Dendritic cell treated with granulocyte-macrophage colony-stimulating factor and Interleukin-4, amounts not matched to agents 40 ng/mL and 50 ng/mL, for 4 days (primary cell): ENCODE measurements at regions not wholly inside any gene's neighbourhood (a gene's known extent, or its start where the extent isn't known, plus 50 kb on each side); places are given as distances from the start of the nearest gene placed in this dataset.

Experiments used
- H3K27ac Mint-ChIP-seq: one replicate; pipeline ENCODE4 v1.8.0; 2022; ENCODE audit warnings: mild to moderate bottlenecking, mixed read lengths
- H3K27me3 Mint-ChIP-seq: one replicate; pipeline ENCODE4 v1.8.0; 2022; ENCODE audit warnings: mild to moderate bottlenecking, mixed read lengths
- H3K36me3 Mint-ChIP-seq: one replicate; pipeline ENCODE4 v1.8.0; 2022; ENCODE audit warnings: low read depth, mixed read lengths
- H3K4me1 Mint-ChIP-seq: one replicate; pipeline ENCODE4 v1.8.0; 2022; ENCODE audit warnings: low read depth, mixed read lengths
- H3K4me3 Mint-ChIP-seq: one replicate; pipeline ENCODE4 v1.8.0; 2022; ENCODE audit warnings: mild to moderate bottlenecking, moderate library complexity, mixed read lengths
- H3K9me3 Mint-ChIP-seq: one replicate; pipeline ENCODE4 v1.8.0; 2022; ENCODE audit warnings: mixed read lengths
- intact Hi-C: fragments of 100-400 bp; cut with micrococcal nuclease; formaldehyde crosslinking; loops from one replicate; pipeline ENCODE4 v1.15.0; 2022

DNA sequence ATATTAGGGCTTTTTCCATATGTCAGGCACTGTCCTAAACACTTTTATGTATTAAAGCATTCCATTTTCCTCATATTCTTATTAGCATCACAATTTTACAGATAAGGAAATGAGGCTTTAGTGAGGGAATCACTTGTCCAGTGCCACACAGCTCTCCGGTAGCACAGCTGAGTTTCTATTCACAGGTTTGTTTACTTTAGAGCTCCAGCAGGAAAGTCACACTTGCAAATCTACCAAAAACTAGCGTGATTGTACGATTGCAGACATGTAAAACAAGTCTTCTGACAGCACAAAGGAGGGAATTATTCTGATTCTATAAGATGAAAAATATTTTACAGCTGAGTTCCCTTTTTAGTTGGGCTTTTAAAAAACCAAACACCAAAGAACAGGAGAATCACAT lies 472.1 kb downstream of the TMA16 start:
- Mint-ChIP-seq H3K27ac (no peak overlapping the region), H3K9me3 (no peaks in the 10 kb centered on the region), H3K36me3 (no peaks in the 10 kb centered on the region), H3K4me3 (no peak overlapping the region), H3K4me1 (no peaks in the 10 kb centered on the region), H3K27me3 (no peaks in the 10 kb centered on the region)
- intact Hi-C loops, result no loop called here

DNA sequence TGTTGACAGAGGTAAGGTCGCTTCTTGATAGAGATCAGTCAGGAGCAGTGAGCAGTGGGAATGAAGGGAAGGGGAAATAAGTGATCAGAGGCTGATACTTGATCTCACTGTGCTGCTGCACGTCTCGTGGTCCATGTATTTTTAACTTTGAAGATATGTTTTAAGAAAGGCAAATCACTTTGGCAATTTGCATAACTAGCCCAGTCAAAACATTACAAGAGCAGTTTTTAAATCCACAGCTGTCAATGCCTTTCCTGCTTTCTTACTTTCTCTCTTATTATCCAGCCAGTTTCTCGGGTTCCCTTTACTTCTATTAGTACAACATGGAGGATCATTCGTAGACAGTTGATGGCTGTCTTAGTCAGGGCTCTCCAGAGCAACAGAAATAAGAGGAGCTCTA lies 472.8 kb downstream of the TMA16 start:
- H3K27ac Mint-ChIP-seq, result no peak overlapping the region

DNA sequence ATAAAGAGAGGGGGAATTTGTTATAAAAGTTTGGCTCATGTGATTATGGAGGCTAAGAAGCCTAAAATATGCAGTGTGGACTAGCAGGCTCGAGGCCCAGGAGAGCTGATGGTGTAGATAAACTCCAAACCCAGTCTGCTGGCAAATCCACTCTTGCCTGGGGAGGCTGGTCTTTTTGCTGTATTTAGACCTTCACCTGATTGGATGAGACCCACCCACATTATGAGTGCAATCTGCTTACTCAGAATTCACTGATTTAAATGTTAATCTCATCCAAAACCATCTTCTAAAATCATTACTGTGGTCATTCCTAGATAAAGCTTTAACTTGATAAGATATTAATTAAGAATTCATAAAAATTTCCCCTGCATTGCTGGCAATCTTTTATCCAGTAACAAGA lies 473.2 kb downstream of the TMA16 start:
- H3K27me3 Mint-ChIP-seq, result no peaks in the 10 kb centered on the region
- intact Hi-C loops, result no loop called here
- no peaks in the 10 kb centered on the region for H3K36me3 Mint-ChIP-seq
- no peak overlapping the region for H3K4me3 Mint-ChIP-seq
- no peak overlapping the region for H3K27ac Mint-ChIP-seq
- H3K4me1 Mint-ChIP-seq, result no peaks in the 10 kb centered on the region
- H3K9me3 Mint-ChIP-seq, result no peaks in the 10 kb centered on the region

More for the DNA sequence above, 472.8 kb downstream of the TMA16 start:
- Mint-ChIP-seq H3K4me1 (no peaks in the 10 kb centered on the region), H3K4me3 (no peak overlapping the region), H3K27me3 (no peaks in the 10 kb centered on the region), H3K36me3 (no peaks in the 10 kb centered on the region), H3K9me3 (no peaks in the 10 kb centered on the region)
- intact Hi-C loops, result no loop called here

DNA sequence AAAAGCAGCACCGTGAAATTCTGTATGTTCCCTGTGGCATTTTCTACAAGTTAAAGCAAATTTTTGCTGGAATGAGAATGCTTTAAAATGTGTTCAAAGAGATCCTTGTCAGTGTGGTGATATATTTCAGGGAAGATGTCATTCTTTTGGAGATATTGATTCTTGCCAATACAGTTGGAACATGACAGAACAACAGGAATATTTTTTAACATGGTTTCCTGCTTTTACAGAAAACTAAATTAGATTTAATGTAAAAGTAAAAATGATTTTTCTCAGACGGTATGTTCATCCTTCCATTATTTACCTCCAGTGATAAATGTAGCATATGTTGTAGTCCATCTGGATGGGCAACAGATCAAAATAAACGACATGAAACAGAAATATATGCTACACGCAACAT lies 474.8 kb downstream of the TMA16 start:
- Mint-ChIP-seq H3K4me3 (no peak overlapping the region), H3K4me1 (no peaks in the 10 kb centered on the region), H3K36me3 (no peaks in the 10 kb centered on the region), H3K27me3 (no peaks in the 10 kb centered on the region), H3K9me3 (no peaks in the 10 kb centered on the region), H3K27ac (no peak overlapping the region)
- intact Hi-C loops, result no loop called here

DNA sequence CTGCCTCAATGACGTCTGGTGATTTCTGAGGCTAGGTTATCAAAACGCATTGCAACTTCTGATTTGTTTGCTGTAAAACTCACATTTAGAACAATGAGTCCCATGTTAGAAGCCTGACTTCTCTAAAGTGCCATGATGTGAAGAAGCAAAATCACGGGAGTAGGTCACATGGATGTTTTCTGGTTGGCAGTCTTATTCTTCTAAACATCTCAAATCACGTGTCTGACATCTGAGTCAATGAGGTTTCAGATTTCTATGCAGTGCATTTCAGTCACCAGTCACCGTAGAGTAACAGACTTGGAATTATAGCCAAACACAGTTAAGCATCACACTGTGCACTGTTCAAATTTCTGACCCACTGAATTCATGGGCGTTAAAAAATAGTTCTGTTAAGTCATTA lies 482.1 kb downstream of the TMA16 start:
- H3K4me1 Mint-ChIP-seq, result no peaks in the 10 kb centered on the region

DNA sequence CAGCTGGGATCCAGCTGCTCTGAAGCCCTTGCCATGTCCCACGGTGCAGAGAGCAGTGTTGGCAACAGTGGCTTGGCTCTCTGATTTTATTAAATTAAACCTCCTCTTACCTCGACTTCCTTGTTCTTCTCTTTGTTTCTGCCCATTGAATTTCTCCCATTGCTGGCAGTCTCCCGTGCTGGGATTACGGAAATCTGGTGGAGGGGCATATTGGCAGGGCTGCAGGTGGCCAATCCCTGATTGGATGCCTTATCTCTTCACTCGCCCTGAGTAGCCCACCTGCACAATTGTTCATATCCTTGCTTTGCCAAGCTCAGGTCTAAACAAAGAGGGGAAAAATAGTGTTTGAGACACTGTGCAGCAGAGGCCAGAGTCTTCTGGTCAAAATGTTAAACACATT lies 493.9 kb downstream of the TMA16 start:
- Mint-ChIP-seq H3K27ac (no peak overlapping the region), H3K36me3 (no peaks in the 10 kb centered on the region), H3K4me3 (no peak overlapping the region), H3K27me3 (no peaks in the 10 kb centered on the region), H3K9me3 (no peaks in the 10 kb centered on the region), H3K4me1 (no peaks in the 10 kb centered on the region)
- intact Hi-C loops, result no loop called here

More for the DNA sequence above, 482.1 kb downstream of the TMA16 start:
- H3K36me3 Mint-ChIP-seq, result no peaks in the 10 kb centered on the region
- H3K27me3 Mint-ChIP-seq, result no peaks in the 10 kb centered on the region
- intact Hi-C loops, result no loop called here
- H3K9me3 Mint-ChIP-seq, result no peaks in the 10 kb centered on the region
- no peak overlapping the region for H3K4me3 Mint-ChIP-seq
- H3K27ac Mint-ChIP-seq, result no peak overlapping the region

DNA sequence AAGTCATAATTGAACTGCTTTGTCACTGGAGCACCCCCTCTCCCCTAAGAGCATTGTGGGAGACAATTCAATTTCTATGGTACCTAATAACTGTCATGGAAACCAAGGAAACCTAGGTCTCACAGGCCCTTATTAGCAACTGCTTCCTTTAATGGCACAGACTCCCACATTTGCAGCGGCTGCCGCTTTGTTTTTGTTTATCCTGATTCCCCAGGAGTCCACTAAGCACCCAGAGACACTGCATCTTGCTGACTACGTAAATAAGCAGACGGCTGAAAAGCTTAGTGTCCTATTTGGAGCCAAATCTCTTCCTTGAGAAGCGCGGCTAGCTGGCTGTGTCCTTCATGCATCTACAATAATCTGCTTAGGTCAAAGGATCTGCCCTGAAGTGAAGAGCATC lies 494.4 kb downstream of the TMA16 start:
- Mint-ChIP-seq H3K27me3 (no peaks in the 10 kb centered on the region), H3K4me3 (no peak overlapping the region), H3K9me3 (no peaks in the 10 kb centered on the region), H3K4me1 (no peaks in the 10 kb centered on the region), H3K36me3 (no peaks in the 10 kb centered on the region), H3K27ac (no peak overlapping the region)
- intact Hi-C loops, result no loop called here

DNA sequence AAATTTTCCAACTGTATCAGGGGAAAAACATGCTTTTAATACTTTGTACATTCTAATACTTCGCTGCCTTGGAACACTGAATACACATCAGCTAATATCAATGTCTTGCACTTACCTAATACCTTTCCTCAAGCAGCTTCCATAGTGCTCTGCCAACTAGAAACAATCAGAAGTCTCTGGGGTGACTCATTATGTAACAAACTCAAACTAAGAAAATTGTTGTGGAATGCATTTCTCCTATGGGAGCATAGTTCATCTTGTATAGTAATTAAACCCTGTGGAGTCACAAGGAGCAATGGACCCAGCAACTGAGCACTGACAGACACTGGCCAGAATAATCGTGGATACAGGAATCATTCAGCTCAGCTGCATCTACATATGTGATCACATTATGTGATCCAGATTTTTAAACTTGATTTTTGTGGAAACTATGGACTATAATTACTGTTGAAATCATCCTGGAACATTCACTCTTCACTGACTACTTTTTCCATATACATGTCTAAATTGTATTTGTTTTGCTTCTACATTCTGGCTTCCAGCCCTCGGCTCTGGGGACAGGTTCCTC lies 496.9 kb downstream of the TMA16 start:
- Mint-ChIP-seq H3K36me3 (no peaks in the 10 kb centered on the region), H3K27ac (no peak overlapping the region), H3K4me3 (no peak overlapping the region), H3K4me1 (no peaks in the 10 kb centered on the region), H3K27me3 (no peaks in the 10 kb centered on the region), H3K9me3 (no peaks in the 10 kb centered on the region)
- intact Hi-C loops, result no loop called here

DNA sequence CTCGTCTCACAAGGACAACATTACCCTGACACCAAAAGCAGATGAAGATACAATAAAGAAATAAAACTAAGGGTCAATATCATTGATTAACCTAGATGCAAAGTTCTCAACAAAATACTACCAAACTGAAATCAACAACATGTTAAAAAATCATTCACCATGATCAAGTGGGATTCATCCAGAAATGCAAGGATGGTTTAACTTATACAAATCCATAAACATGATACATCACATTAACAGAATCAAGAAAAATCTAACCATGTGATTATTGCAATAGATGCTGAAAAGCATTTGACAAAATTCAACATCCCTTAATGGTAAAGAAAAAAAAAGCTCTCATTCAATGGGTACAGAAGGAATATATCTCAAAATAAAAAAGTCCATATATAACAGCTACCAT lies 514.9 kb downstream of the TMA16 start:
- no peaks in the 10 kb centered on the region for H3K27me3 Mint-ChIP-seq
- intact Hi-C loops, result no loop called here
- no peak overlapping the region for H3K4me3 Mint-ChIP-seq
- H3K9me3 Mint-ChIP-seq, result no peaks in the 10 kb centered on the region
- no peak overlapping the region for H3K27ac Mint-ChIP-seq
- no peaks in the 10 kb centered on the region for H3K4me1 Mint-ChIP-seq
- no peaks in the 10 kb centered on the region for H3K36me3 Mint-ChIP-seq

DNA sequence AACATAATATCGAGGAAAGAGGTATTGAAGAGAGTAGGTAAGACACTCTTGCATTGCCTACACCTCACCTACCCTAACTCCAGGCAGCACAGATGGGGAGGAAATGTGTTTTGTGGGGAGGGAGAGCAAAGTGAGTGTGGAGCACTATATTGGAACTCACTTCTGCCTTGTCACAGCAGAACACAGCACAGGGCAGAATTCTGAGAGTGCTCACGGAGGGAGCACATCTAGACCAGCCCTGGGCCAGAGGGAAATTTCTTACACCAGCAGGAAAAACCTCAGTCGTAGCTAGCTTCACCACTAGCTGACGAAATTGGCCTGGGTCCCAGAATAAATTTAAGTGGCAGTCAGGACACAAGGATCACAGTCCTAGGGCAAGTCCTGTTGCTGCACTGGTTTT lies 517.3 kb downstream of the TMA16 start:
- no peak overlapping the region for H3K4me3 Mint-ChIP-seq
- intact Hi-C loops, result loop anchor here (10.0 kb wide), 1 partner anchor 1507 kb away; no protein-coding TSS in a partner anchor
- H3K9me3 Mint-ChIP-seq, result no peaks in the 10 kb centered on the region
- H3K27me3 Mint-ChIP-seq, result no peaks in the 10 kb centered on the region
- no peaks in the 10 kb centered on the region for H3K4me1 Mint-ChIP-seq
- no peaks in the 10 kb centered on the region for H3K36me3 Mint-ChIP-seq
- H3K27ac Mint-ChIP-seq, result no peak overlapping the region

DNA sequence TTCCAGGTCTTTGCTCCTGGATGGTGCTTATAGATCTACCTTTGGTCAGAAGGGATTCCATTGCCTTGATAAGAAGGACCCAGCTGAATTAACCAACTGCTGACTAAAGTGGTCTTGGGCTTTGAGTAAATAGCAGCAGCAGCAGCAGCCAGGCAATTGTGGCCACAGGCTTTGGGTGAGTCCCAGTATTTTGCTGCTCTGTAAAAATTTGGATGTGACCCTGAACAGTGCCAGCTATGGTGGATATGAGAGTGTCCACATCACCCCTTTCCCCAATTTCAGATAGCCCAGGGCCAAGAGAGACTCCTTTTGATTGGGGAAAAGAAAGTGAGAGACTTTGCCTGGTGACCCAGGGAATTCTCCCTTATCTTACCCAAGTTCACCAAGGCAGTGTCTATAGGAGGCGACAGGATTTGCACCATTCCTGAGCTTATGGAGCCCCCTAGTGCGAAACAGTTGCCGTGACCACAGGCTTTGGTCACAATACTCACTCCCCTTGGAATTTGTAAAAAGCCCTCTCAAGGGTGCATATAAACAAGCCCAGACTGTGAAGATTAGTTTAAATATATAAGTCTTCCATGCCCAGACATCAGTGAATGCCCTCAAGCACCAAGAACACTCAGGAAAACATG lies 518.0 kb downstream of the TMA16 start:
- Mint-ChIP-seq H3K4me1 (no peaks in the 10 kb centered on the region), H3K9me3 (no peaks in the 10 kb centered on the region), H3K4me3 (no peak overlapping the region), H3K27ac (no peak overlapping the region), H3K27me3 (no peaks in the 10 kb centered on the region), H3K36me3 (no peaks in the 10 kb centered on the region)
- intact Hi-C loops, result loop anchor here (10.0 kb wide), 1 partner anchor 1508 kb away; no protein-coding TSS in a partner anchor

DNA sequence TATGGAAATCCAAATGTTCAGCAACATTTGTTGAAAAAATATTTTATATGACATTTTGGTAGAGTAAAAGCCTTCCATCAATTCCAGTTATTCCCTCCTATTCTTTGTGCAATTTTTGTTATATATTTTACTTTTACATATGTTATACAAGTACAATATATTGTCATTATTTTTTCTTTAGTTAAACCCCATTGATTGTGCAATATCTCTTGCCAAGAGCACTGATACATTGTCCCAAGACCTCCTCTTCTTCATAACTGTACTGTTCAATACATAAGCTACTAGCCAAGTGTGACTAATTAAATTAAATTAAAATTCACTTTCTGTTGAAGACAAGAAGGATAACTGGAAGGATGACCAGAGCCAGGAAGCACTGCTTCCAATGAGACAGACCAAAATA lies 527.5 kb downstream of the TMA16 start:
- Mint-ChIP-seq H3K4me1 (no peaks in the 10 kb centered on the region), H3K27me3 (no peaks in the 10 kb centered on the region), H3K4me3 (no peak overlapping the region), H3K9me3 (peaks cover 6% of the 10 kb centered on the region), H3K27ac (no peak overlapping the region), H3K36me3 (no peaks in the 10 kb centered on the region)
- intact Hi-C loops, result no loop called here

DNA sequence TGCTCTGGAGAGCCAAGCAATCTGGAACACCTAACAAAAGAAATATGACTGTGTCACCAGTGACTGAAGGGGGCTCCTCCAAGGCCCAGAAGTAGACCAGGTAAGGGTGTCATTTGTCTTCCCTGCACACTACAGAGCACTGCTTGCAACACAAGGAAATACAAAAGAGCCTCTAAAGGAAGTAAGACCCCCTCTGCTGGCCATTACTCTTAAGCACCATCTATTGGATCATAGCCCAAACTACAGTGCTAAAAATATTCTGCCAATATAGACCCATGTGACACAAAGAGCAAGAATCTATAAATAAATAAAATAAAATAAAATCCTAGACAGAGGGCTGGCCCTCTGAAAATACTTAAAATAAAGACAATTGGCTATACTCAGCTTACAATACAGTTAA lies 528.7 kb downstream of the TMA16 start:
- Mint-ChIP-seq H3K27me3 (no peaks in the 10 kb centered on the region), H3K4me1 (no peaks in the 10 kb centered on the region), H3K36me3 (no peaks in the 10 kb centered on the region), H3K9me3 (peaks cover 6% of the 10 kb centered on the region), H3K27ac (no peak overlapping the region), H3K4me3 (no peak overlapping the region)
- intact Hi-C loops, result no loop called here

DNA sequence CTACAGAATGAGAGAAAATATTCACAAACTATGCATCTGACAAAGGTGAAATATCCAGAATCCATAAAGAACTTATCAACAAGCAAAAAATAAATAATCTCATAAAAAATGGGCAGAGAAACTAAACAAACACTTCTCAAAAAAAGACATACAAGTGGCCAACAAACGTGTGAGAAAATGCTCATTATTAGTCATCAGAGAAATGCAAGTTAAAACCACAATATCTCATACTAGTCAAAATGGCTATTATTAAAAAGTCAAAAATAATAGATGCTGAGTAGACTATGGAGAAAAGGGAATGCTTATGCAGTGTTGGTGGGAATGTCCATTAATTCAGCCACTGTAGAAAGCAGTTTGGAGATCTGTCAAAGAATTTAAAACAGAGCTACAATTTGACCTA lies 533.3 kb downstream of the TMA16 start:
- Mint-ChIP-seq H3K36me3 (no peaks in the 10 kb centered on the region), H3K27ac (no peak overlapping the region), H3K4me1 (no peaks in the 10 kb centered on the region), H3K4me3 (no peak overlapping the region), H3K9me3 (peaks cover 12% of the 10 kb centered on the region), H3K27me3 (no peaks in the 10 kb centered on the region)
- intact Hi-C loops, result no loop called here

DNA sequence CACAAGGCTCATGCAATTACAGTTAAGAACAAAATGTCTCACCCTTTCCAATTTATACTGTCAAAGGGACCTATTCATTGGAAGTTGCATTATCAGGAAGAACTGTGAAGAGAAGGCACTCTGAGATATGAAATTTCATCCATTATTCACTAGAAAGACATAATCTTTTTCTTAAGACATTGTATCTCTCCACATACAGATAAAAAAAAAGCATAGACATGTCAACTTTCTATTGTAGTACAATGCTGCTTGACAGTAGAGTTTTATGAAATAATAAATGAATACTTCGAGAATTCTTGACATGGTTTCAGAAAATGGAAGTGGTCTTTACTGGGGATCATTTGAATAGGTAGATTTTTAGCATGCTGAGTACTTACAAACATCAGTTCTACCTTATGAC lies 545.0 kb downstream of the TMA16 start:
- Mint-ChIP-seq H3K4me3 (no peak overlapping the region), H3K36me3 (no peaks in the 10 kb centered on the region), H3K27ac (no peak overlapping the region), H3K27me3 (no peaks in the 10 kb centered on the region), H3K4me1 (no peaks in the 10 kb centered on the region), H3K9me3 (peaks cover 27% of the 10 kb centered on the region)
- intact Hi-C loops, result no loop called here
